Smooth muscle cell (in vitro differentiated cells): ENCODE measurements at regions not wholly inside any gene's neighbourhood (a gene's known extent, or its start where the extent isn't known, plus 50 kb on each side); places are given as distances from the start of the nearest gene placed in this dataset.

Experiments used
- DNase-seq: peaks from one replicate; lab custom pipeline; 2025; ENCODE audit not compliant: unreplicated experiment; lab: John Stamatoyannopoulos, UW
- H2AFZ ChIP-seq: fragments of 200-600 bp; sonication (generic); 2 replicates; pipeline ENCODE4 v1.6.0; 2016; ENCODE audit warnings: antibody characterized with exemption, low read depth, mild to moderate bottlenecking
- H3F3A ChIP-seq: fragments of 200-600 bp; sonication (generic); 2 replicates; pipeline ENCODE4 v1.6.0; 2017; ENCODE audit warnings: antibody characterized with exemption, low read depth
- H3K27ac ChIP-seq: fragments of 200-600 bp; sonication (generic); 2 replicates; pipeline ENCODE4 v1.5.1; 2016; ENCODE audit warnings: low read depth, mild to moderate bottlenecking
- H3K27me3 ChIP-seq: fragments of 200-600 bp; sonication (generic); 2 replicates; pipeline ENCODE4 v1.6.1; 2016; ENCODE audit warnings: low read depth, mild to moderate bottlenecking
- H3K36me3 ChIP-seq: fragments of 200-600 bp; sonication (generic); 2 replicates; pipeline ENCODE4 v1.5.1; 2016; ENCODE audit warnings: low read depth
- H3K4me1 ChIP-seq: fragments of 200-600 bp; sonication (generic); 2 replicates; pipeline ENCODE4 v1.5.1; 2016; ENCODE audit warnings: low read depth
- H3K4me2 ChIP-seq: fragments of 200-600 bp; sonication (generic); 2 replicates; pipeline ENCODE4 v1.6.0; 2016; ENCODE audit warnings: mild to moderate bottlenecking
- H3K4me3 ChIP-seq: fragments of 200-600 bp; sonication (generic); 2 replicates; pipeline ENCODE4 v1.5.1; 2016; ENCODE audit warnings: mild to moderate bottlenecking
- H3K79me2 ChIP-seq: fragments of 200-600 bp; sonication (generic); 2 replicates; pipeline ENCODE4 v1.6.0; 2016; ENCODE audit warnings: low read depth, mild to moderate bottlenecking
- H3K9ac ChIP-seq: fragments of 200-600 bp; sonication (generic); 2 replicates; pipeline ENCODE4 v1.6.0; 2016; ENCODE audit warnings: low read depth
- H3K9me3 ChIP-seq: fragments of 200-600 bp; sonication (generic); replicated peaks from 2 replicates; pipeline ENCODE4 v1.5.1; 2016; ENCODE audit warnings: low read depth
- H4K20me1 ChIP-seq: fragments of 200-600 bp; sonication (generic); 2 replicates; pipeline ENCODE4 v1.6.0; 2016; ENCODE audit warnings: low read depth
- WGBS: methylation state at CpG from one replicate; pipeline ENCODE4 v1.1.7; 2016; ENCODE audit warnings: low lambda C conversion rate; 5-methylcytosine and 5-hydroxymethylcytosine counted together
- TF ChIP-seq, protein P1 (sequence below): fragments of 200-600 bp; sonication (generic); IDR thresholded peaks from 2 replicates; pipeline ENCODE4 v1.5.1; 2017; ENCODE audit warnings: borderline replicate concordance, mild to moderate bottlenecking, antibody characterized with exemption; ENCODE audit not compliant: insufficient read depth, poor library complexity, severe bottlenecking

DNA sequence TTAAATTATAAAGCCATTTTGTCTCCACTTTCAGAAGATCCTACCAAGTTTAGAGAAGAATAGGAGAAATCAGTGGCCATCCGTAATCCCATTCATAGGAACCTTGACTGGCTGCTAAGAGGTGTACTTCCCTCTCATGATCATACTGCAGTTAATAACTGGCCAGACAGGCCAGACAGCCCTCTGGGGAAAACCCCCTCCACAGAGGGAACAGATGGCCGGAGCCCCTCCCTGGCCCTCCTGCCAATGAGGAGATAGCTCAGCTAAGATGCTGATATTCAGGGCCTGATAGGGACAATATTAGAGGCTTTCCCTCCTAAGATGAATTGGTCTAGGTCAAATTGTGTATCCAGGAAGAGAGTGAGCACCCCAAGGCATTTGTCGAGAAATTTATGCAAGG lies 200.0 kb upstream of the MAOA start:
- H3K9me3 ChIP-seq: no peaks in the 10 kb centered on the region
- no peak overlapping the region for H3K9ac ChIP-seq
- WGBS: 80% methylated on average over 3 of the region's 3 CpGs
- H3K4me2 ChIP-seq: no peak overlapping the region
- TF ChIP-seq, protein P1, sequence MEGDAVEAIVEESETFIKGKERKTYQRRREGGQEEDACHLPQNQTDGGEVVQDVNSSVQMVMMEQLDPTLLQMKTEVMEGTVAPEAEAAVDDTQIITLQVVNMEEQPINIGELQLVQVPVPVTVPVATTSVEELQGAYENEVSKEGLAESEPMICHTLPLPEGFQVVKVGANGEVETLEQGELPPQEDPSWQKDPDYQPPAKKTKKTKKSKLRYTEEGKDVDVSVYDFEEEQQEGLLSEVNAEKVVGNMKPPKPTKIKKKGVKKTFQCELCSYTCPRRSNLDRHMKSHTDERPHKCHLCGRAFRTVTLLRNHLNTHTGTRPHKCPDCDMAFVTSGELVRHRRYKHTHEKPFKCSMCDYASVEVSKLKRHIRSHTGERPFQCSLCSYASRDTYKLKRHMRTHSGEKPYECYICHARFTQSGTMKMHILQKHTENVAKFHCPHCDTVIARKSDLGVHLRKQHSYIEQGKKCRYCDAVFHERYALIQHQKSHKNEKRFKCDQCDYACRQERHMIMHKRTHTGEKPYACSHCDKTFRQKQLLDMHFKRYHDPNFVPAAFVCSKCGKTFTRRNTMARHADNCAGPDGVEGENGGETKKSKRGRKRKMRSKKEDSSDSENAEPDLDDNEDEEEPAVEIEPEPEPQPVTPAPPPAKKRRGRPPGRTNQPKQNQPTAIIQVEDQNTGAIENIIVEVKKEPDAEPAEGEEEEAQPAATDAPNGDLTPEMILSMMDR: no peak
- H3K4me1 ChIP-seq: peaks cover 27% of the 10 kb centered on the region
- no peaks in the 10 kb centered on the region for H4K20me1 ChIP-seq
- H3K36me3 ChIP-seq: no peaks in the 10 kb centered on the region
- no peaks in the 10 kb centered on the region for H3F3A ChIP-seq
- no peak overlapping the region for H3K27ac ChIP-seq
- no peak overlapping the region for H3K4me3 ChIP-seq
- H3K27me3 ChIP-seq: no peaks in the 10 kb centered on the region
- H2AFZ ChIP-seq: no peak overlapping the region
- no peak for DNase-seq
- H3K79me2 ChIP-seq: no peaks in the 10 kb centered on the region

GRCh38 chrX:43456906-43457305 lies 199.2 kb upstream of the MAOA start:
- H2AFZ ChIP-seq: no peak overlapping the region
- no peaks in the 10 kb centered on the region for H3K36me3 ChIP-seq
- H3F3A ChIP-seq: no peaks in the 10 kb centered on the region
- H3K4me3 ChIP-seq: no peak overlapping the region
- no peaks in the 10 kb centered on the region for H3K27me3 ChIP-seq
- H3K9me3 ChIP-seq: no peaks in the 10 kb centered on the region
- peaks cover 21% of the 10 kb centered on the region for H3K4me1 ChIP-seq
- no peak overlapping the region for H3K4me2 ChIP-seq
- no peak for DNase-seq
- TF ChIP-seq, protein P1: no peak
- no peak overlapping the region for H3K9ac ChIP-seq
- no peak overlapping the region for H3K27ac ChIP-seq
- H3K79me2 ChIP-seq: no peaks in the 10 kb centered on the region
- 88% methylated on average over 2 of the region's 2 CpGs for WGBS
- no peaks in the 10 kb centered on the region for H4K20me1 ChIP-seq

DNA sequence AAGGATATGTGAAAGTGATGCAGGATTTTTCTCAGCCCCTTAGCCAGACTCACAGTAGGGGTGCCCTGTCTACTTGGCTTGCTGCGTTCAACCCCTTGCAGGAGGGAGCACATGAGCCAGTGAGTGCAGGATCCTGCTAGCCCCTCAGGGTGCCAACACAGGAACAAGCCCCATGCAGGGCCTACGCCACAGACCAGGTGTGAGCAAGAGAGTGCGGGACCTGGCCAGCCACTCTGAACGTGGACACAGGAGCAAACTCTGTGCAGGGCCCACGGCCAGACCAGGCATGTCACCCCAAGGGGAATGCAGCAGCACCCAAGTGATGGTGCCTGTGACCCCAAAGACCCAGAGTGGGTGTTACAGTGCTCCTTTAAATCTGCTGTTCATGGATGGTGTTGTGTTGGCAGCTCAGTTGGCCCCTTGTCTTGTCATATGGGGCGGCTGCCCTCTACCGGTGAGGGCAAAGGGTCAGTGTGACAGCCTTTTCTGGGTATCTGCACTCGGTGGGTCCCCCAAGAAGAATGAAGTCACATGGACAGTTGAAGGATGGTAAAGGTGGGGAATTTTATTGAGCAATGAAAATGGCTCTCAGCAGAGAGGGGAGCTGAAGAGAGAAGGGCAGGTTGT lies 188.4 kb upstream of the MAOA start:
- H3K4me1 ChIP-seq: no peaks in the 10 kb centered on the region
- no peaks in the 10 kb centered on the region for H3K79me2 ChIP-seq
- H4K20me1 ChIP-seq: no peaks in the 10 kb centered on the region
- H2AFZ ChIP-seq: no peak overlapping the region
- no peak overlapping the region for H3K4me3 ChIP-seq
- no peak for DNase-seq
- no peaks in the 10 kb centered on the region for H3K9me3 ChIP-seq
- H3F3A ChIP-seq: no peaks in the 10 kb centered on the region
- 81% methylated on average over 8 of the region's 8 CpGs for WGBS
- no peak overlapping the region for H3K9ac ChIP-seq
- H3K4me2 ChIP-seq: no peak overlapping the region
- no peaks in the 10 kb centered on the region for H3K27me3 ChIP-seq
- H3K27ac ChIP-seq: no peak overlapping the region
- TF ChIP-seq, protein P1: no peak
- H3K36me3 ChIP-seq: no peaks in the 10 kb centered on the region

- Histone ChIP-seq H3K27ac (no peak overlapping the region), H3K79me2 (no peaks in the 10 kb centered on the region), H4K20me1 (no peaks in the 10 kb centered on the region), H3K4me2 (no peak overlapping the region), H3K36me3 (no peaks in the 10 kb centered on the region), H2AFZ (no peak overlapping the region), H3K9me3 (no peaks in the 10 kb centered on the region), H3K4me1 (no peaks in the 10 kb centered on the region), H3K27me3 (no peaks in the 10 kb centered on the region), H3F3A (no peaks in the 10 kb centered on the region), H3K4me3 (no peak overlapping the region), H3K9ac (no peak overlapping the region)
- 68% methylated on average over 2 of the region's 2 CpGs for WGBS
- DNase-seq: no peak
- TF ChIP-seq, protein P1: no peak
Observed at GRCh38 chrX:43469391-43470054, 186.6 kb upstream of the MAOA start.
